HG02678 (cell line): ENCODE measurements at regions not wholly inside any gene's neighbourhood (a gene's known extent, or its start where the extent isn't known, plus 50 kb on each side); places are given as distances from the start of the nearest gene placed in this dataset.

Experiments
- ATAC-seq: cut with Tn5 transposase; IDR thresholded peaks from one replicate; pipeline ENCODE4 v1.9.1; 2021; ENCODE audit warnings: mild to moderate bottlenecking, moderate library complexity; ENCODE audit not compliant: unreplicated experiment

DNA sequence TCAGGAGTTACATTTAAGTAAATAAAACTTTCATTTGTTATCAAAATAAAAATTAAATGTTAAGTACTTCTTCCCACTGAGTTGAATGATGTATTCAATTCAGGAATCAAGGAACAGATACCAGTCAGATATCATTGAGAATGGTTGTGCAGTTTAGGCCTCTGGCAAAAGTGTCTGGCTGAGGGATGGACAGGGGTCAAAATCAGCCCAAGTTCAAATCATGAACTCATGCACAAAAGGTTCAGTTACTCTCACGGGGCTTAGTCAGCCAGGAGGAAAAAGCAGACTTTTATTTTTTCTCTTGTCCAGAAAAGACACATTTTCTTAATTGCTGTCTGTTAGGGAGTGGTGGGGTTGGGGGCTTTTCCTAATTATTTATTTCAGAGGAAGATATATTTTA is 166.3 kb downstream of the RASSF9 start:
- no peak for ATAC-seq

DNA sequence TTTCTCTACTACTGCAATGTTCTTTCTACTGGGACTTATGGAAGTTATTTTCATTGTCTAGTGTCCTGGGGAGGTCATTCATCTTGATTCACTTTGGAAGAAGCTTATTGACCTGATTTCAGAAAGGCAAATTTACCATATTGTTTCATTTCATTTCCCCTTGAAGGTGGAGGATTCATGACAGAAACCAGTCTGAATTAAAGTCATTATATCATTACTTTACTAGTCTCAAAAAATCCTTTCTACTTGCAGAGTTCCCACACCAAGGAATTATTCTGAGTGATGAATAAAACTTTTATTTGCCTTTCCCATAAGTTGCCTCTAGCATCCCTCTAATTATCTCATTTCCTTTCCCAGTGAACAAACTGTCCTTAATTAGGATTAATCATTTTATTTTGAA is 163.8 kb downstream of the RASSF9 start:
- ATAC-seq = no peak

DNA sequence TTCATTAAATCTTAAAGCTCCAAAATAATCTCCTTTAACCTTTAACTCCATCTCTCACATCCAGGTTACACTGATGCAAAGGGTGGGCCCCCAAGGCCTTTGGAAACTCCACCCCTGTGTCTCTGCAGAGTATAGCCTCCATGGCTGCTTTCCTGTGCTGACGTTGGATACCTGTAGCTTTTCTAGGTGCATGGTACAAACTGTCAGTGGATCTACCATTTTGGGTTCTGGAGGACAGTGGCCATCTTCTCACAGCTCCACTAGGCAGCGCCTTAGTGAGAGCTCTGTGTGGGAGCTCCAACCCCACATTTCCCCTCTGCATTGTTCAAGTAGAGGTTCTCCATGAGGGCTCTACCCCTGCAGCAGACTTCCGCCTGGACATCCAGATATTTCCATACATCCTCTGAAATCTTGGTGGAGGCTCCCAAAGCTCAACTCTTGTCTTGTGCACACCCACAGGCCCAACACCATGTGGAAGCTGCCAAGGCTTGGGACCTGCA is 162.2 kb downstream of the RASSF9 start:
- no peak for ATAC-seq

DNA sequence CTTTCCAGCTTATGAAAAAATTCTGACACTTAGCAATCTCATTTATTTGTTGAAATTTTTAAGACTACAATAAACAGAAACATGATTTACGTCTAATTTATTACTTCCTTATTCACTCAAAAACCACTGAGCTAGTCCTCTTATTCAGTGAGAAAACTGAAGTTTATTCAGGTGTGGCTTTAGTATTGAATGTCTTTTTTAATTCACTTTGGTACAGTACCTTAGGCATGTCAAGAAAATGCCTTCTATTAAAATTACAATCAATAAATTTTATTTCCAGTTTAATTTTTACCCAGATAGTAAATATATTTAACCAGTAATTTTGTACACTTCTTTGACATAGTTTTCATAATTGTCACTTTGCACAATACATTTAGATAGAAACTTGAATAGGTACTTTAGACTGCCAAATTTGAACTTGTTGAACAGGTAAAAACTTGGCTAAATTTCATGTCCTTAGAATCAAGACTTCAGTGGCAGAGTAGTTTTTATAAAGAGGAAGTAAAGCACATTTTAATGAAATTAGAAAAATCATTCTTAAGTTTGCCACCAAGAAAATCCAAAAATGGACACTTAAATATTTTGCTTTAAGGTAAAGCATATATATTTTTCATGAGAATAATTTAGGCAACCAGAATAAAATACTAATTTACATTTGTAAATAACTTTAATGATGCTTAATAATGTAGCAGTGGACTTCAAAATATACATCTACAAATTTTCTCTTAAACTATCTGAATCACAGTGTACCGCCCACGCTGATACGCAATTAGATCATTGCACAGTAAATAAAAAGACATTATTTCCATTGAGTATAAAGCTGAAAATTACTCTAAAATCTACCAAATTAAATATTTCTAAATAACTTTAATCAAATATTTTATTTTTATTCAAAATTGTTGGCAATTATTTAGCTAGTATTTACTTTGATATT is 159.1 kb downstream of the RASSF9 start:
- ATAC-seq = no peak

GRCh38 chr12:85679296-85679695 is 156.9 kb downstream of the RASSF9 start:
- no peak for ATAC-seq

DNA sequence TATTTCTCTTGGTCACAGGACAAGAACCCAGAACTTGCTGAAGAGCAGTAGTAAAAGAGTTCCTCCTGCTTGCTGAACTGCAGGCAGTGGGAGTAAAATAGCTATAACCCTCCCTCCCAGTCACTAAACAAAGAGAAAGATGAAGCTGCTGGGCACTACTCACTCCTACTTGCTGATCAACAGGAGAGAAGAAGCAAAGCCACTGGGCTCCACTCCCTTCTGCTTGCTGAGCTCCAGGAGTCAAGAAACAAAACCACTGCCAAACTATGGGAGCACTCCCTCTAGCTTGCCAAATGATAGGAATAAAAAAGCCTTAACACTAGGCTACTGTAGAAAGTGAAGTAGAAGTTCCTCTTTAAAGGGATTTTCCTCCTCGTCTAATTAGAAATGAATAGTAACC is 155.3 kb downstream of the RASSF9 start:
- ATAC-seq = no peak

GRCh38 chr12:85681333-85681732 is 154.9 kb downstream of the RASSF9 start:
- no peak for ATAC-seq

DNA sequence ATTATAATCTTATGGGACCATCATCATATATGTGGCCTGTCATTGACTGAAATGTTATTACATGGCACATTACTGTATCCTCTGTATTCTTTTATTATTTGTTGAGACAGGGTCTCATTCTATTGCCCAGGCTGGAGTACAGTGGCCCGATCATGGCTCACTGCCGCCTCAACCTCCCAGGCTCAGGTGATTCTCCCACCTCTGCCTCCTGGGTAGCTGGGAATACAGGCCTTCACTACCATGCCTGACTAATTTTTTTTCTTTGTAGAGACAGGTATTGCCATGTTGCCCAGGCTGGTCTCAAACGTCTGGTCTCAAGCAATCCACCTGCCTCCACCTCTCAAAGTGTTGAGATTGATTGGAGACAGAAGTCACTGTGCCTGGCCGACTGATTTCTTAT is 153.2 kb downstream of the RASSF9 start:
- no peak for ATAC-seq

GRCh38 chr12:85688837-85689236 is 147.4 kb downstream of the RASSF9 start:
- ATAC-seq = no peak

GRCh38 chr12:85690146-85690545 is 146.1 kb downstream of the RASSF9 start:
- no peak for ATAC-seq

GRCh38 chr12:85693093-85693665 is 143.0 kb downstream of the RASSF9 start:
- no peak for ATAC-seq

DNA sequence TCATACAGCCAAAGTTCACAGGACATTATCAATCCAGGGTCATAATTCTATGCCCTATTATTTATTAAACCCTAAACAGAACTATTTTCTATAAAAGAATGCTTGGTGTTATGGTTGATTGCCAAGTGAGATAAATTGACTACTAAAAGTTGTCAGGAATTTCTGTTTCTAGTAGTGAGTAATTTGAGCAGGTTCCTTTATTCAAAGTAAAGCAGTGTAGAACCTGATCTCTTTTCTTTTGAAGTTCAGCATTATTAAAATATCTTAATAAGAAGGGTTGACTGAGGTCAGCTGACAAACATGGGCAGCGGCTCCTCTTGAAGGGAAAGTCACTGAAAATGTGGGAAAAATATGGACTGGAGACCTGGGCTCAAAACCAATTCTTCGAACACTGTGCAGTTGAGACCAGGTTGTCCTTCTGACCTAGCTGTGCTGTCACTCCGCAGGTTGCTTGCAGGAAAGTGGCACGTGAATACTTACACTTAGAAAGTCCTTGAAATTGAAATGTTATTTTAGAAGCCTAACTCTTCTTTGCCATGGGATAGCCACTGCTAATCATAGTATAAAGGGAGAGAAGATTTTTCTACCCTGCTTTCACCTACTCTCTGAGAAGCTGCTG is 141.0 kb downstream of the RASSF9 start:
- ATAC-seq = no peak

GRCh38 chr12:85697003-85697402 is 139.2 kb downstream of the RASSF9 start:
- no peak for ATAC-seq

GRCh38 chr12:85698937-85699336 is 137.3 kb downstream of the RASSF9 start:
- no peak for ATAC-seq

DNA sequence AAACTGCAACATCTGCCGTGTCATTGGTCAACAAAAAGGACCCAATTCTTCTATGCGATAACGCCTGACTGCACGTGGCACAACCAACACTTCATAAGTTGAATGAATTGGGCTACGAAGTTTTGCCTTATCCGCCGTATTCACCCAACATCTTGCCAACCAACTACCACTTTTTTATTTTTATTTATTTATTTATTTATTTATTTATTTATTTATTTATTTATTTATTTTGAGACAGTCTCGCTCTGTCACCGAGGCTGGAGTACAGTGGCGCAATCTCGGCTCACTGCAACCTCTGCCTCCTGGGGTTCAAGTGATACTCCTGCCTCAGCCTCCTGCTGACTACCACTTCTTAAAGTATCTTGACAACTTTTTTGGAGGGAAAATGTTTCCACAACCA is 127.4 kb downstream of the RASSF9 start:
- no peak for ATAC-seq

GRCh38 chr12:85711735-85712390 is 124.3 kb downstream of the RASSF9 start:
- ATAC-seq = no peak

DNA sequence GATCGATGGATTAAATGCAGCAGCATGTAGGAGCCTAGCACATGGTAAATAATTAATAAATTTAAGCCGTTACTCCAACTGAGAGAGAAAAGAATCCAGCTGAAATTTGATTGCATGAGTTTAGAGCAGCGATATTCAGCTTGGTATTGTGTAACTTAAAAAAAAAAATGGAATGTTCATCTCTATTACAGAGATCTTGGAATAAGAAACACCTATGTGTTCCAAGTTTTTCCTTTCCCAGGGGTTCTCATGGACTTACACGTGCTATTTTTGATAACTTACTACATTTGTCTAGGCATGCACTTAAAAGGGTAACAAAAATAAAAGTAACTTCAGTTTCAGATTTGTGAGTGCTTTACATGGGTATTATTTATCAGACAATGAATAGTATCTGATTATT is 122.8 kb downstream of the RASSF9 start:
- no peak for ATAC-seq

GRCh38 chr12:85714425-85714824 is 121.8 kb downstream of the RASSF9 start:
- ATAC-seq = no peak

DNA sequence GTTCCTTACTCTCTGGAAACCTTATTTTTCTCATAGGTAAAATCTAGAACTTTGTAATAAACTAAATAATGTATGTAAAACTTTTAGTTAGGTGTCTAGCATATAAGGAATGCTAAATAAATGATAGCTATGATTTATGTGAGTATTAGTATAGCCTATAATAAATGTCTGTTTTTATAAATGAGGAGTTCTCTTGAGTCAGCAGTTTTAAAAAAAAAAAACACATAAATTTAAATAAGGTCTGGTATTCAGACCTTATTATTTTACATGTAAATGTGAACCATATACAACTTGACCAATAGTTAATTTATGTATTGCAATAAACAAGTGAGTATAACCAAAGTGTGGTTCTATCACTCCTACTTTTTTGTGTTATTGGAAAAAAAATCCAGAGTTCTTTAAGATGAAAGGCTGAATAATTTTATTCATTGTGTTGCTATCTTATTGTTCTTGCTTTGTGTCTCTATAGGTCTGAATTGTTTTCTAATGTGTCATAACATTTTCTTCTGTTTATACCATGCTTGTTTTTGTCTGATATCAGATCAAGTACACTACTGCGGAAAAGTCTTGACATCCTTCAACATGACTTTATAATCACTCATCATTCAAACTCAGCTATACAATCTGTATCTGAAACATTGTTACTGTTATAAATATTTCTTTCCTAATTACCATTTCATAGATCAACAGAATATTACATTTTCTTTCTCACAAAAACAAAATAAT is 115.7 kb downstream of the RASSF9 start:
- no peak for ATAC-seq

- no peak for ATAC-seq
Measured at GRCh38 chr12:85725991-85726390, 110.2 kb downstream of the RASSF9 start.
